Neuronal stem cell (in vitro differentiated cells): ENCODE measurements at regions not wholly inside any gene's neighbourhood (a gene's known extent, or its start where the extent isn't known, plus 50 kb on each side); places are given as distances from the start of the nearest gene placed in this dataset.
"Not testable (repeated sequence)": the region's sequence is repeated elsewhere in the genome, so short reads cannot be mapped to it uniquely, and the experiment has no call there.

Source experiments
- DNase-seq: peaks from one replicate; pipeline ENCODE4 v3.0.0-alpha.2; 2013; ENCODE audit warnings: low spot score
- H2AFZ ChIP-seq: one replicate; pipeline ENCODE4 v1.6.1; 2013; ENCODE audit warnings: mild to moderate bottlenecking, low read length, inconsistent platforms
- H2AK5ac ChIP-seq: 2 replicates; pipeline ENCODE4 v1.6.1; 2013; ENCODE audit warnings: low read depth, mild to moderate bottlenecking, inconsistent platforms, low read length, moderate library complexity, mixed read lengths
- H2BK120ac ChIP-seq: 2 replicates; pipeline ENCODE4 v1.6.1; 2013; ENCODE audit warnings: low read depth, mild to moderate bottlenecking, inconsistent platforms, low read length, moderate library complexity, mixed read lengths
- H2BK12ac ChIP-seq: one replicate; pipeline ENCODE4 v1.6.1; 2013; ENCODE audit warnings: low read length, inconsistent platforms
- H2BK15ac ChIP-seq: 2 replicates; pipeline ENCODE4 v1.6.1; 2013; ENCODE audit warnings: mild to moderate bottlenecking, low read length, inconsistent platforms, mixed read lengths
- H2BK5ac ChIP-seq: one replicate; pipeline ENCODE4 v1.6.1; 2013; ENCODE audit warnings: inconsistent platforms, mild to moderate bottlenecking, low read length, moderate library complexity
- H3K14ac ChIP-seq: one replicate; pipeline ENCODE4 v1.6.1; 2013; ENCODE audit warnings: low read length, inconsistent platforms
- H3K18ac ChIP-seq: 2 replicates; pipeline ENCODE4 v1.6.1; 2013; ENCODE audit warnings: low read length, inconsistent platforms
- H3K23ac ChIP-seq: 2 replicates; pipeline ENCODE4 v1.6.1; 2013; ENCODE audit warnings: low read depth, mild to moderate bottlenecking, mixed read lengths, low read length, inconsistent platforms; ENCODE audit not compliant: poor library complexity
- H3K27ac ChIP-seq: replicated peaks from 3 replicates; pipeline ENCODE4 v1.5.1; 2013; ENCODE audit warnings: low read length, inconsistent platforms
- H3K27me3 ChIP-seq, 3 experiments: 2 replicates each; pipeline ENCODE4 v1.6.1; 2013; ENCODE audit warnings: low read length in 3 of 3, mild to moderate bottlenecking in 2 of 3, inconsistent platforms in 1 of 3, low read depth in 1 of 3, mixed read lengths in 1 of 3, moderate library complexity in 1 of 3; ENCODE audit not compliant: control insufficient read depth in 3 of 3, insufficient read depth in 3 of 3
- H3K36me3 ChIP-seq, 2 donors: replicated peaks in 1 of 2; 2 replicates each; pipeline ENCODE4 v1.6.1; 2013; ENCODE audit warnings: low read length in 2 of 2; ENCODE audit not compliant: control insufficient read depth in 2 of 2, insufficient read depth in 2 of 2
- H3K4ac ChIP-seq: 2 replicates; pipeline ENCODE4 v1.6.1; 2013; ENCODE audit warnings: inconsistent platforms, mild to moderate bottlenecking, low read length, moderate library complexity
- H3K4me1 ChIP-seq, 2 donors: 1 replicate in 1 of 2; 2 replicates in 1 of 2; pipeline ENCODE4 v1.6.1; 2013; ENCODE audit warnings: low read length in 2 of 2, low read depth in 1 of 2; ENCODE audit not compliant: control insufficient read depth in 2 of 2, insufficient read depth in 1 of 2
- H3K4me2 ChIP-seq: one replicate; pipeline ENCODE4 v1.6.1; 2013; ENCODE audit warnings: mild to moderate bottlenecking, low read length, inconsistent platforms; ENCODE audit not compliant: insufficient read depth, poor library complexity, severe bottlenecking
- H3K4me3 ChIP-seq, 2 donors: 2 replicates each; pipeline ENCODE4 v1.5.1; 2013; ENCODE audit warnings: low read length in 2 of 2, mild to moderate bottlenecking in 2 of 2, inconsistent platforms in 1 of 2, moderate library complexity in 1 of 2
- H3K79me1 ChIP-seq: one replicate; pipeline ENCODE4 v1.6.1; 2013; ENCODE audit warnings: low read depth, mild to moderate bottlenecking, inconsistent platforms, low read length, moderate library complexity
- H3K9ac ChIP-seq: one replicate; pipeline ENCODE4 v1.6.1; 2013; ENCODE audit warnings: mild to moderate bottlenecking, low read depth, low read length, inconsistent platforms; ENCODE audit not compliant: poor library complexity
- H3K9me3 ChIP-seq, 2 donors: replicated peaks in 1 of 2; 2 replicates each; pipeline versions ENCODE3 to v1.6.1; 2013; ENCODE audit warnings: low read length in 2 of 2, mild to moderate bottlenecking in 2 of 2, inconsistent platforms in 1 of 2, low read depth in 1 of 2, mixed read lengths in 1 of 2, moderate library complexity in 1 of 2; ENCODE audit not compliant: control insufficient read depth in 2 of 2, insufficient read depth in 1 of 2
- H4K8ac ChIP-seq: one replicate; pipeline ENCODE4 v1.6.1; 2013; ENCODE audit warnings: low read depth, mild to moderate bottlenecking, inconsistent platforms, low read length, moderate library complexity
- H4K91ac ChIP-seq: one replicate; pipeline ENCODE4 v1.6.1; 2013; ENCODE audit warnings: low read length, low read depth, mild to moderate bottlenecking, inconsistent platforms; ENCODE audit not compliant: poor library complexity
- WGBS, 2 donors: extraction: QIAGEN DNeasy Blood & Tissue Kit; methylation state at CpG; one replicate each; pipeline ENCODE4 v1.1.7; 2013; ENCODE audit warnings: missing lambda C conversion rate in 2 of 2, mixed read lengths in 1 of 2; ENCODE audit not compliant: insufficient read length in 2 of 2, insufficient replicate concordance in 1 of 2; ENCODE audit errors: extremely low coverage in 2 of 2; 5-methylcytosine and 5-hydroxymethylcytosine counted together

DNA sequence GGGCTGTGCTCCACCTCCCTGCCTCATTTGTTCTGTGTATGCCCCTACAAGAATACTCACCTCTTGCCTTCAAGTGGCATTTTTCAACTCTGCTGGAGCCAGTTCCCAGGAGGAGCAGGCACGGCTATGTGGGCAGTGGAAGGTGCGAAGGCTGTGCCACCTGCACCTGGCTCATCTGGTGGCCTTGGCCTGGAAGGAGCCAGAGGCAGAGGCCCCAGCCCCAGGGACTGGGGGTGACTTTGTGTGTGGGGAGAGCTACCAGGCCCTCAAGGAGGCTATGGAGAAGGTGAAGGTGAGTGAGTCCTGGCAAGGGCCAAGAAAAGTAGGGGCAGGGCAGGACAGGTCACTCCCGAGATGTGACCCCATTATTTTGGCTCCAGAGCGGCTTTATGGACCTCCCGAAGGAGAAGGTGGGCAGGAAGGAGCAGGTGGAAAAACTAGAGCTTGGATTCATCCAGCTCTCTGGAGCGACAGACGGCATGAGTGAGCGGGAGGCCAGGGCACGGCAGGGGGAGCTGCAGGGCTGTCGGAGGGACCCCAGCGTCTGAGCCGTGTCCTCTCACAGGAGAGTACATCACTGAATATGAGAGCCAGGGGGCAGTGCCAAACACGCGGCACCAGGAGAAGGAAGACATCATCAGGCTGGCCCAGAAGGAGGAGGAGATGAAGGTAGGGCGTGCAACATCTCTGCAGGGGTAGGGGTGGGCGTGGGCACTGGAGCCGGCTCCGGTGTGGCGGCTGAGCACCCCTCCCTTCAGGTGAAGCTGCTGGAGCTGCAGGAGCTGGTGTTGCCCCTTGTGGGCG, 57.3 kb upstream of the UBE2Q2 start:
- no peak overlapping the region for H3K4ac ChIP-seq
- no peaks in the 10 kb centered on the region for H3K4me1 ChIP-seq
- H3K27me3 ChIP-seq = peaks cover 0 to 73% (median 0%) of the 10 kb centered on the region in 3 experiments
- no peak overlapping the region for H2AFZ ChIP-seq
- no peak overlapping the region for H3K23ac ChIP-seq
- no peak overlapping the region for H3K9ac ChIP-seq
- H3K18ac ChIP-seq = peak overlapping the region; percentile 48
- WGBS, 2 donors = no CpG with 5 or more reads among the region's 20 CpGs
- H3K14ac ChIP-seq = no peak overlapping the region
- no peaks in the 10 kb centered on the region for H3K9me3 ChIP-seq
- H4K91ac ChIP-seq = no peak overlapping the region
- no peaks in the 10 kb centered on the region for H3K79me1 ChIP-seq
- peak overlapping the region; percentile 39 for H2BK5ac ChIP-seq
- no peak overlapping the region for H2AK5ac ChIP-seq
- peak; percentile 35 for DNase-seq
- no peak overlapping the region for H2BK15ac ChIP-seq
- H3K4me2 ChIP-seq = no peak overlapping the region
- H2BK120ac ChIP-seq = no peak overlapping the region
- H3K27ac ChIP-seq = no peak overlapping the region
- H3K36me3 ChIP-seq = no peaks in the 10 kb centered on the region
- no peak overlapping the region for H4K8ac ChIP-seq
- H3K4me3 ChIP-seq = no peak overlapping the region
- peak overlapping the region; percentile 41 for H2BK12ac ChIP-seq

- WGBS, 2 donors = no CpG with 5 or more reads among the region's 10 CpGs
- not testable (repeated sequence) for H3K9me3 ChIP-seq, H3K4me1 ChIP-seq, H3K79me1 ChIP-seq, H3K18ac ChIP-seq, H2AK5ac ChIP-seq, H2BK120ac ChIP-seq, H3K9ac ChIP-seq, H2BK5ac ChIP-seq, H3K27ac ChIP-seq, H3K4ac ChIP-seq, H2BK12ac ChIP-seq, H3K23ac ChIP-seq, H2AFZ ChIP-seq, H4K91ac ChIP-seq, H3K14ac ChIP-seq, H4K8ac ChIP-seq, H3K4me2 ChIP-seq, DNase-seq, H3K36me3 ChIP-seq, H3K4me3 ChIP-seq, H2BK15ac ChIP-seq
- H3K27me3 ChIP-seq = peaks cover 0 to 75% (median 0%) of the 10 kb centered on the region in 3 experiments
These were observed 58.5 kb upstream of the UBE2Q2 start for GRCh38 chr15:75784511-75785480.

DNA sequence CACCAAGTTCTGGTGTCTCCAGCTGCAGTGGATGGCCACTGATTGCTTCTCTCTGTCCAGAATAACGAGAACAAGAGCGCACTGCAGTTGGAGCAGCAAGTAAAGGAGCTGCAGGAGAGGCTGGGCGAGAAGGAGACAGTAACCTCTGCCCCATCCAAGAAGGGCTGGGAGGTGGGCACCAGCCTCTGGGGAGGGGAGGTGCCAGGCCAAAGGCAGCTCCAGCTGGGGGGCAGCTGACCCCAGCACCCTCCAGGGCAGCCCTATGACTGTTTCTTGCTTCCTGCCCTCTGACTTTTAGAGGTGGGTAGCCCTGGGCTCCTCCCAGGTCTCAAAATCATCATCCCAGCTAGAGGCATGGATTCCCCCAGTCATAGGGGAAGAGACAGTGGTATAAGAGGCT, 59.7 kb upstream of the UBE2Q2 start:
- H2BK15ac ChIP-seq, H3K9ac ChIP-seq, H2BK5ac ChIP-seq, H2AFZ ChIP-seq, H4K91ac ChIP-seq, H3K14ac ChIP-seq, H3K79me1 ChIP-seq, H3K27ac ChIP-seq, H3K4me1 ChIP-seq, H2BK12ac ChIP-seq, H4K8ac ChIP-seq, H3K18ac ChIP-seq, H2AK5ac ChIP-seq, H3K4me3 ChIP-seq, H3K23ac ChIP-seq, H3K4ac ChIP-seq, H3K4me2 ChIP-seq, DNase-seq, H3K36me3 ChIP-seq, H2BK120ac ChIP-seq, H3K9me3 ChIP-seq: not testable (repeated sequence)
- no CpG with 5 or more reads among the region's 3 CpGs for WGBS, 2 donors
- H3K27me3 ChIP-seq = peaks cover 0 to 70% (median 0%) of the 10 kb centered on the region in 3 experiments

DNA sequence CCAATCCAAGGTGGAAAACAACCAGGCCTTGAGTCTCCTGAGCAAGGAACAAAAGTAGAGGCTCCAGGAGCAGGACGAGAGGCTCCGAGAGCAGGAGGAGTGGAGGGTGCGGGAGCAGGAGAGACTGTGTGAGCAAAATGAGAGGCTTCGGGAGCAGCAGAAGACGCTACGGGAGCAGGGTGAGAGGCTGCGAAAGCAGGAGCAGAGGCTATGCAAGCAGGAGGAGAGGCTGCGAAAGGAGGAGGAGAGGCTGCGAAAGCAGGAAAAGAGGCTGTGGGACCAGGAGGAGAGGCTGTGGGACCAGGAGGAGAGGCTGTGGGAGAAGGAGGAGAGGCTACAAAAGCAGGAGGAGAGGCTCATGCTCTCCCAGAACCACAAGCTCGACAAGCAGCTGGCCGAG, 60.3 kb upstream of the UBE2Q2 start:
- no peaks in the 10 kb centered on the region for H3K79me1 ChIP-seq
- H2BK120ac ChIP-seq = no peak overlapping the region
- no peak for DNase-seq
- no peaks in the 10 kb centered on the region for H3K9me3 ChIP-seq
- H2BK5ac ChIP-seq = no peak overlapping the region
- no peak overlapping the region for H4K91ac ChIP-seq
- H3K36me3 ChIP-seq = no peaks in the 10 kb centered on the region
- H2BK12ac ChIP-seq = no peak overlapping the region
- H2AK5ac ChIP-seq = no peak overlapping the region
- no peak overlapping the region for H3K4me3 ChIP-seq
- peaks cover 0 to 64% (median 0%) of the 10 kb centered on the region in 3 experiments for H3K27me3 ChIP-seq
- H3K4ac ChIP-seq = no peak overlapping the region
- H3K14ac ChIP-seq = no peak overlapping the region
- no peak overlapping the region for H3K18ac ChIP-seq
- H3K4me2 ChIP-seq = no peak overlapping the region
- no peak overlapping the region for H3K27ac ChIP-seq
- no peaks in the 10 kb centered on the region for H3K4me1 ChIP-seq
- no peak overlapping the region for H2AFZ ChIP-seq
- no peak overlapping the region for H3K23ac ChIP-seq
- WGBS, 2 donors = no CpG with 5 or more reads among the region's 11 CpGs
- H2BK15ac ChIP-seq = no peak overlapping the region
- no peak overlapping the region for H4K8ac ChIP-seq
- H3K9ac ChIP-seq = no peak overlapping the region
